ENCODE measurements at regions not wholly inside any gene's neighbourhood (a gene's known extent, or its start where the extent isn't known, plus 50 kb on each side); places are given as distances from the start of the nearest gene placed in this dataset.

DNA sequence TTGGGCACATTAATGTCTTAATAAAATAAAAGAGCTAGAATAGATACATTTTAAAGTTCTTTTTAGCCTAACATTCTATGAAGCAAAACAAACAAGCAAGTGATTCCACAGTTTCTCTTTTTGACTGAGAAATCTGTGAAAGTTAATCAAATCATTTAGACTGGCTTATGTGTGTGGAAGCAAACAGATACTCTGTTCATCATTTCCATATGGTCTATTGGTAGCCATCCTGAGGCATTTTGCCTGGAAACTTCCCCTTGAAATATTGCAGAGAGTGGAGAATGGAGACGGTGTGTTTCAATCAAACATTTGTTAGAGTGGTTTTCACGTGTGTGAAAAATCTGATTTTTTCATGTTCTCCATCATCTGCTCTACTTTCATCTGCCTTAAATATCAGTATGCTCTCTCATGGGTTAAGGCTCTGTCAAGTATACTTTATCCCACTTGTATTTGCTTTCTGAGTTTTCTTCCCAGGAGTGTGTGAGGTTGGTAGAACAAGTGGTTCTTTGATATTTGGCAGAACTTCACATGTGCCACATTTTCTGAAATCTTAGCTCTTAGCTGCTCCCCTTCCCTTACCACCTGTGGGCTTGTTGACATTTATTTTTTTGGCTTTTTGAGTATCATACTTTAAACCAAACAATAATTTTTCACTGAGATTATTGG lies 139.1 kb upstream of the PTGFR start:
- no peak for DNase-seq (ENCODE audit: low read depth in 4 of 4, low spot score in 3 of 4)

GRCh38 chr1:78355656-78356055 lies 135.1 kb upstream of the PTGFR start:
- no peak for DNase-seq (ENCODE audit: low read depth in 4 of 4, low spot score in 3 of 4)

DNA sequence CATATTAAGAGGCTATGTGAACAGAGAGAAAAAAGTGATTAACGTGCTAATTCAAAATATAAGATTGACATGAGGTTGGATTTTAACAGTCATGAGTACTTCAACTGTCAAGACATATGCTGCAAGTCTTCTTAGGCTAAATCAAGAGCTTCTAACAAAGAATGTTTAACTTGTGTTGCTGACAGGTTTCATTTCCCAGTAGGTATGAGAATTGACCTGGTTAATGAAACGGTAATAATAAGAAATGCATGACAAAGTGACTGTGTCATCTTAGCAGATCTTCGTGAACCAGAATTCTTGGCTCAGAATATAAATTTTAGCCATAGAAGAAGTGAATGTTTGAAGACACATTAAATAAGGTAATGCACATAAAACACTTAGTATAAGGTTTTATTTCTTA lies 132.6 kb upstream of the PTGFR start:
- DNase-seq (ENCODE audit: low read depth in 4 of 4, low spot score in 3 of 4), result no peak

GRCh38 chr1:78359666-78360065 lies 131.1 kb upstream of the PTGFR start:
- no peak for DNase-seq (ENCODE audit: low read depth in 4 of 4, low spot score in 3 of 4)

DNA sequence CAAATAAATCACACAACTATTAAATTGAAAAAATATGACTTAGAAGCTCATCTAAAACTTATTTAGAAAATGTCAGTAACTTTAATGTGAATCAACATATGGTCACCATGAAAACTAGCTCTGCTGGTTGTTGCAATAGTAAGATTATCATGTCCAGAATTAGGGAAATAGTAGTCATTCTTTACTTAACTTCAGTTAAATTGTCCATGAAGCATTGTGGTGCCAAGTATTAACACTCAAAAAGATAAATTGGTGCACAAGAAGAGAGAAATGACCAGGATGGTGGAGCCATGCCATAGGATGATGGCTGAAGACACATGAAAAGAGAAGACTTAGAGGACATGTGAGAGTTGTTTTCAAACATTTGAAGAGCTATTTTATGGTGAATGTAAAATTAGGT lies 130.2 kb upstream of the PTGFR start:
- DNase-seq (ENCODE audit: low read depth in 4 of 4, low spot score in 3 of 4), result no peak

DNA sequence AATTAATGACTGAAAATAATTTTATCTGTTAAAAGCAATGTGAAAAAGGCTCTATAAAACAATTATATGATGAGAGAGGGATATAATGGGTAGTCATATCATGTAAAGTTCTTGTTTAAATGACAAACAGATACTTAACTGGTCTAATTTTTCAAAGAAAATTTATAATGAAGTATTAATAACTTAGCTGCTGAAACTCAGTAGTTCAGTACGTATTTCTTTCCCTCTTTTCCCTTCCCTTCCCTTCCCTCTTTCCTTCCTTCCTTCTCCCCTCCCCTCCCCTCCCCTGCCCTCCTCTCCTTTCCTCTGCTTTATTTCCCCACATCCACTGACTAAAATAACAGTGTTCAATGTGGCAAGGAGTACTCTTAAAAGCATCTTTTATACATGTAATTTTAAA lies 123.1 kb upstream of the PTGFR start:
- no peak for DNase-seq (ENCODE audit: low read depth in 4 of 4, low spot score in 3 of 4)

- no peak for DNase-seq (ENCODE audit: low read depth in 4 of 4, low spot score in 3 of 4)
Observed at GRCh38 chr1:78369546-78369945, 121.2 kb upstream of the PTGFR start.

- no peak for DNase-seq (ENCODE audit: low read depth in 4 of 4, low spot score in 3 of 4)
Observed at GRCh38 chr1:78370356-78370755, 120.4 kb upstream of the PTGFR start.

GRCh38 chr1:78370779-78371482 lies 119.8 kb upstream of the PTGFR start:
- DNase-seq (ENCODE audit: low read depth in 4 of 4, low spot score in 3 of 4), result no peak

DNA sequence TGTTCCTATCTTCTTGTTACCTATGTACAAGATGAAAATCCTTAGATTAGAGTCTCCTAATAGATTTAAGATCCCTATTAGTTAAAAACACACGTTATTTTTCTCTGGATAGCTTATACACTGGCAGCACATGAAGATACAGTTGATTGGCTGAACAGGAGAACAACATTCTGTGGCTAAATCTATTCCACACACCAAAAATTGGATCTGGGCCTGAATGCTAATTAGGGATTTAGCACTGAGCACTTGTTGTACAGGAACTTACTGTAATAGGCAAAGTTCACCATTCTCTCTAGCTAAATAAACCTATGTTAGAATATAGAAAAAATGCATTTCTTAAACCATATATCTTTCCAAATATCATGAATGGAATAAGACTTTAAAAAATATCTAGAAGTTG lies 117.1 kb upstream of the PTGFR start:
- no peak for DNase-seq (ENCODE audit: low read depth in 4 of 4, low spot score in 3 of 4)

- DNase-seq (ENCODE audit: low read depth in 4 of 4, low spot score in 3 of 4), result no peak
Observed at GRCh38 chr1:78375996-78376395, 114.8 kb upstream of the PTGFR start.

DNA sequence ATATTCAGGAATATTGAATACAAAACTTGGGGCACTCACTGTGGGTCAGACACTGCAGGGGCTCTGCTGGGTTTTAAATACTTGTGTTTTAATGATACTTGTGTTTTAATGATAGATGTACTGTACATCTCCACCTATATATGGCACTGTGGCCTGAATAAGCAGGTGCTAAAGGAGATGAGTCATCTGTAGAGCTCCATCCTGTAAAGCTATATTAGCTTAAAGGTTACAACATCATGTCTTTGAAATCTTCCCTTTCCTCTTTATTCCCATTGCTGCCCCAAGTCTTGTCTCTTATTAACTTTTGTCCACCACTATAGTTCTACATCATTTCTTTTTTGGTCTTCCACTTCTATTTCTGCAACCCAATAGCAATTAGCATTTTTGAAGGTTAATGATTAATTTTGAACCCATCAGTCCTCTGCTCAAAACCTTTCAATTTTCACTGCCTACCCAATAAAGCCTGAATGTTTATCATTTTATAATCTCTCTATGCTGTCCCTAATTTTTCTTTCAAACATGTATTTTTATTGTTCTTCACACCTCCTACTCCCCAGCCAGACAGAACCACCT lies 113.3 kb upstream of the PTGFR start:
- no peak for DNase-seq (ENCODE audit: low read depth in 4 of 4, low spot score in 3 of 4)

- DNase-seq (ENCODE audit: low read depth in 4 of 4, low spot score in 3 of 4), result no peak
Observed at GRCh38 chr1:78383923-78384322, 106.9 kb upstream of the PTGFR start.

DNA sequence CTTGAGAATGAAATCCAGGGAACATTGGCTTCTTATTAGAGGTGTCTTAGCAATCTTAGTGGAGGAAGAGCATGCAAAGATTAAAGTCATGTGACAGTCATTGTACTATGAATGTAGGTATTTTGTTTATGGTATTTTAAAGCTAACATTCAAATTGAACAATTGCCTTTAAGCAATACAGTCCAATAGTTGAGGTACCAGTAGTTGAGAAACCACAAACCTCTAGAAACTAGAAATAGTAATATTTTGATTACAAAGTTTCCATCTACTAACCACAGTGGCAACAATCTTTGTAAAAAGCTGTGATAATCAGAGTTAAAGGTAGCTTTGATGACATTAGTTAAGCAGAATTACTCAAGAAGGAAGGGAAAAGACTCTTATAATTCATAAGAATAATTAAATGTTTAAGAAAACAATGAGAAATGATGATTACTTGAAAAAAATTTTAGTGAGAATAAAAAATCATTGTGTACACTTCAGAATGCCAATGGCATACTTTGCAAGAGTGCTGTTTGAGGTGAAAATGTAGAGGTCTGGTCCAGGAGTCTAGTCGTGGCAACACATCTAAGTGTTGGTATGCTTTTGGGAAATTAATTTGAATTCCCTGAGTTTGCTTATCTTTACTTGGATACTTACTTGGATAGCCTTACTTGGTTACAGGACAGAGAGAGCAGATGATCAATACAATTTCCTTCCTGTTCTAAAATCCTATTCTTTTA lies 104.9 kb upstream of the PTGFR start:
- DNase-seq (ENCODE audit: low read depth in 4 of 4, low spot score in 3 of 4), result no peak

GRCh38 chr1:78387201-78387600 lies 103.6 kb upstream of the PTGFR start:
- no peak for DNase-seq (ENCODE audit: low read depth in 4 of 4, low spot score in 3 of 4)

- no peak for DNase-seq (ENCODE audit: low read depth in 4 of 4, low spot score in 3 of 4)
Observed at GRCh38 chr1:78387871-78388270, 102.9 kb upstream of the PTGFR start.

DNA sequence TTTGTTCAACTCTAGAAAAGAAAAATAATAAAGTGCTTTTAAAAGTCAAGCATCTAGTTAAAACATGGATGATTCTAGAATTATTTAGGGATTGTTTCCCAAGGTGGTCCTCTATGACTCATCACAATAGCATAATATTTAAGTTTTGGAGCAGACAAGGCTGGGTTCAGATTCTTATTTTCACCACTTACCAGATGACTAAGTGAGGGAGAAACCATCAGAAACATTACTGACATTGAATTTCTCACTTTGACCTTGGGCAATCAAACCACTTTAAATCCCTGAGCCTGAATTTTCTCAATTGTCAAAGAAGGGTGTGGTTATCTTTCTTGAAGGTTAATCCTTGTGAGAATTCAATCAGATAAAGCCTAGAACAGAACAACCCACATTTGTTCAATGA lies 102.5 kb upstream of the PTGFR start:
- DNase-seq (ENCODE audit: low read depth in 4 of 4, low spot score in 3 of 4), result no peak

GRCh38 chr1:78401148-78401547 lies 89.6 kb upstream of the PTGFR start:
- no peak for DNase-seq (ENCODE audit: low read depth in 4 of 4, low spot score in 3 of 4)

GRCh38 chr1:78408192-78408591 lies 82.6 kb upstream of the PTGFR start:
- DNase-seq (ENCODE audit: low read depth in 4 of 4, low spot score in 3 of 4), result no peak

DNA sequence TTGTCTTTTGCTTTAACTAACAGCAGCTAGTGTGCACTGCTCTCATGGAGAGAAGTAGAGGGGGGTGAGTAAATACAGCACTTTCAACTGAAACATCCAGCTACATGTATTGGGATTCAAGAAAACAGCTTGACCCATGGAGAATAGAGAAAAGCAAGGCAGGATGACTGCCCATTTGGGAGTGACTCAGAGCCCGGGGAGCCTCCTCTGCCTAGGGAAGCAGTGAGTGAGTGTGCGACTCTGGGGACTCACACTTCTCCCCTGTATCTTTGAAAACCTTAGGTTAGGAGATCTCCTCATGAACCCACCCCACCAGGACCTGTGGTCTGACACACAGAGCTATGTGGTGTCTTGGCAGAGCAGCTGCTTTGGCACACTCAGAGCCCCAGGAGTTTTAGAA lies 82.0 kb upstream of the PTGFR start:
- no peak for DNase-seq (ENCODE audit: low read depth in 4 of 4, low spot score in 3 of 4)

DNA sequence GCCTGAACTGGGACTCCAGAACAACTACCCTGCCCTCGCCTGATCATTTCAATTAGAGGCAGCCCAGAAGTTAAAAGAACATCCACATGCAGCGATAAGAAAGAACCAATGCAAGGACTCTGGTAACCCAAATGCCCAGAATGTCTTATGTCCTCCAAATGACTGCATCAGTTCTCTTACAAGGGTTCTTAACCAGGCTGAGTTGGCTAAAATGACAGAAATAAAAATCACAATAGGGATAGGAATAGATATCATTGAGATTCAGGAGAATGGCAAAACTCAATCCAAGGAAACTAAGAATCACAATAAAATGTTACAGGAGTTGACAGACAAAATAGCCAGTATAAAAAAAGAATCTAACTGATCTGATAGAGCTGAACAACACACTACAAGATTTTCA lies 80.1 kb upstream of the PTGFR start:
- no peak for DNase-seq (ENCODE audit: low read depth in 4 of 4, low spot score in 3 of 4)

DNA sequence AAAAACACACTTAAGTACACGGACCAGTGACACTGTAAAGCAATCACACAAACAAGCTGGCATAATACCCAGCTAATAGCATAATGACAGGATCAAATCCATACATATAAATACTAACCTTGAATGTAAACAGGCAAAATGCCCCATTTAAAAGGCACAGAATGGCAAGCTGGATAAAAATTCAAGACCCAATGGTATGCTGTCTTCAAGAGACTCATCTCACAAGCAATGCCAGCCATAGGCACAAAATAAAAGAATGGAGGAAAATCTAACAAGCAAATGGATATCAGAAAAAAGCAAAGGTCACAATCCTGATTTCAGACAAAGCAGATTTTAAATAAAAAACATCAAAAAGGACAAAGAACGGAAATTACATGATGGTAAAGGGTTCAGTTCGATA lies 79.1 kb upstream of the PTGFR start:
- no peak for DNase-seq (ENCODE audit: low read depth in 4 of 4, low spot score in 3 of 4)
